GM23338 (cell line): ENCODE measurements at regions not wholly inside any gene's neighbourhood (a gene's known extent, or its start where the extent isn't known, plus 50 kb on each side); places are given as distances from the start of the nearest gene placed in this dataset.

Source experiments
- ATAC-seq: fragments of 200-7000 bp; cut with Tn5 transposase; 3 replicates; pipeline ENCODE4 v1.9.1; 2020
- DNase-seq: peaks from one replicate; pipeline ENCODE4 v3.0.0-alpha.2; 2015; ENCODE audit warnings: low spot score
- H2AFZ ChIP-seq: fragments of 200-600 bp; sonication (generic); 2 replicates; pipeline ENCODE4 v1.8.0; 2016; ENCODE audit warnings: antibody characterized with exemption, mild to moderate bottlenecking, moderate library complexity
- H3F3A ChIP-seq: fragments of 200-600 bp; sonication (generic); replicated peaks from 2 replicates; pipeline ENCODE4 v1.8.0; 2017; ENCODE audit warnings: antibody characterized with exemption, mixed run types, low read depth
- H3K27ac ChIP-seq: fragments of 200-600 bp; sonication (generic); 2 replicates; pipeline ENCODE4 v1.6.1; 2016; ENCODE audit warnings: low read depth
- H3K27me3 ChIP-seq: fragments of 200-600 bp; sonication (generic); 2 replicates; pipeline ENCODE4 v1.8.0; 2016; ENCODE audit warnings: mild to moderate bottlenecking, mixed run types, moderate library complexity; ENCODE audit not compliant: insufficient read depth
- H3K36me3 ChIP-seq: fragments of 200-600 bp; sonication (generic); 2 replicates; pipeline ENCODE4 v1.8.0; 2016; ENCODE audit warnings: mild to moderate bottlenecking; ENCODE audit not compliant: insufficient read depth
- H3K4me1 ChIP-seq: fragments of 200-600 bp; sonication (generic); 2 replicates; pipeline ENCODE4 v1.8.0; 2016; ENCODE audit warnings: mild to moderate bottlenecking, moderate library complexity; ENCODE audit not compliant: insufficient read depth
- H3K4me2 ChIP-seq: fragments of 200-600 bp; sonication (generic); 2 replicates; pipeline ENCODE4 v1.7.1; 2017; ENCODE audit warnings: mixed run types
- H3K4me3 ChIP-seq: fragments of 200-600 bp; sonication (generic); 2 replicates; pipeline ENCODE4 v1.6.1; 2016; ENCODE audit warnings: mixed run types
- H3K79me2 ChIP-seq: fragments of 200-600 bp; sonication (generic); replicated peaks from 2 replicates; pipeline ENCODE4 v1.8.0; 2017; ENCODE audit warnings: mild to moderate bottlenecking; ENCODE audit not compliant: insufficient read depth
- H3K9me2 ChIP-seq: fragments of 200-600 bp; sonication (generic); 2 replicates; pipeline ENCODE4 v1.8.0; 2017; ENCODE audit not compliant: insufficient read depth
- H4K20me1 ChIP-seq: fragments of 200-600 bp; sonication (generic); replicated peaks from 2 replicates; pipeline ENCODE4 v1.8.0; 2017; ENCODE audit warnings: mild to moderate bottlenecking; ENCODE audit not compliant: insufficient read depth
- H3K27ac Mint-ChIP-seq: 2 replicates; pipeline ENCODE4 v1.8.0; 2020; ENCODE audit warnings: inconsistent platforms, mild to moderate bottlenecking, moderate library complexity, mixed read lengths
- H3K27me3 Mint-ChIP-seq: 3 replicates; pipeline ENCODE4 v1.8.0; 2022; ENCODE audit warnings: low read depth, mild to moderate bottlenecking, moderate library complexity, mixed read lengths, inconsistent platforms; ENCODE audit not compliant: insufficient read depth, poor library complexity
- H3K36me3 Mint-ChIP-seq: 3 replicates; pipeline ENCODE4 v1.8.0; 2021; ENCODE audit warnings: low read depth, mild to moderate bottlenecking, inconsistent platforms, moderate library complexity, mixed read lengths
- H3K4me1 Mint-ChIP-seq: 3 replicates; pipeline ENCODE4 v1.8.0; 2020; ENCODE audit warnings: mild to moderate bottlenecking, inconsistent platforms, mixed read lengths
- H3K4me3 Mint-ChIP-seq: 3 replicates; pipeline ENCODE4 v1.8.0; 2021; ENCODE audit warnings: moderate library complexity, mild to moderate bottlenecking, inconsistent platforms, mixed read lengths
- H3K9me3 Mint-ChIP-seq: 3 replicates; pipeline ENCODE4 v1.8.0; 2020; ENCODE audit warnings: moderate library complexity, mild to moderate bottlenecking, inconsistent platforms, mixed read lengths
- CTCF ChIP-seq, 2 experiments: fragments of 200-600 bp in 1 of 2; sonication (generic) in 1 of 2; conservative IDR thresholded peaks; 2 replicates each; pipeline versions ENCODE4 v1.5.1 to v1.6.1; 2016 to 2017; ENCODE audit warnings: antibody characterized with exemption in 2 of 2, low read depth in 2 of 2, mild to moderate bottlenecking in 2 of 2, moderate library complexity in 1 of 2
- EZH2 ChIP-seq: fragments of 200-600 bp; sonication (generic); IDR thresholded peaks from one replicate; pipeline ENCODE4 v1.8.0; 2017; ENCODE audit warnings: antibody characterized with exemption, mild to moderate bottlenecking, low read depth; ENCODE audit not compliant: unreplicated experiment
- JUNB ChIP-seq: IDR thresholded peaks from one replicate; pipeline ENCODE4 v1.6.1; 2016; ENCODE audit warnings: antibody characterized with exemption; ENCODE audit not compliant: unreplicated experiment
- POLR2AphosphoS5 ChIP-seq: IDR thresholded peaks from 2 replicates; pipeline ENCODE4 v1.6.1; 2016; ENCODE audit warnings: antibody characterized with exemption, low read depth
- REST ChIP-seq: IDR thresholded peaks from one replicate; pipeline ENCODE4 v1.6.1; 2018; ENCODE audit warnings: antibody characterized with exemption; ENCODE audit not compliant: unreplicated experiment
- ZNF331 ChIP-seq: fragments of 250-450 bp; sonication (Bioruptor Pico); IDR thresholded peaks from 2 replicates; pipeline ENCODE4 v1.5.0; 2020; ENCODE audit warnings: low read depth, mild to moderate bottlenecking, moderate library complexity
- ZNF462 ChIP-seq: fragments of 250-450 bp; sonication (Bioruptor Pico); IDR thresholded peaks from 2 replicates; pipeline ENCODE4 v1.5.0; 2020; ENCODE audit warnings: mild to moderate bottlenecking, moderate library complexity

GRCh38 chr12:17992002-17992656 lies 97.9 kb downstream of the RERGL start:
- H3K27ac Mint-ChIP-seq: no peak overlapping the region
- Histone ChIP-seq H3K79me2 (no peaks in the 10 kb centered on the region), H2AFZ (no peak overlapping the region), H3K36me3 (no peaks in the 10 kb centered on the region), H3F3A (no peaks in the 10 kb centered on the region), H3K4me3 (no peak overlapping the region), H3K4me1 (no peaks in the 10 kb centered on the region), H3K27ac (no peak overlapping the region), H3K27me3 (no peaks in the 10 kb centered on the region), H3K9me2 (no peaks in the 10 kb centered on the region), H3K4me2 (no peak overlapping the region), H4K20me1 (no peaks in the 10 kb centered on the region)
- TF ChIP-seq JUNB (no peak), CTCF (conservative IDR thresholded peaks at IDR 0.05; ENCODE audit: low read depth in 2 of 2) (peak; percentile 78 to 91)
- ATAC-seq: peak; percentile 36; the same call in 2 of the 3 replicates
- no peaks in the 10 kb centered on the region for H3K4me1 Mint-ChIP-seq
- DNase-seq: peak; percentile 72
- no peaks in the 10 kb centered on the region for H3K9me3 Mint-ChIP-seq
- H3K27me3 Mint-ChIP-seq: peaks cover 2% of the 10 kb centered on the region
- no peaks in the 10 kb centered on the region for H3K36me3 Mint-ChIP-seq
- no peak overlapping the region for H3K4me3 Mint-ChIP-seq

- no peak overlapping the region for H3K27ac Mint-ChIP-seq
- no peaks in the 10 kb centered on the region for H3K79me2 ChIP-seq
- DNase-seq (no peak), ATAC-seq (no peak)
- H3K9me2 ChIP-seq: no peaks in the 10 kb centered on the region
- H3K27me3 Mint-ChIP-seq: no peaks in the 10 kb centered on the region
- H3K4me2 ChIP-seq: no peak overlapping the region
- no peaks in the 10 kb centered on the region for H3K27me3 ChIP-seq
- no peaks in the 10 kb centered on the region for H3K4me1 ChIP-seq
- no peaks in the 10 kb centered on the region for H3K36me3 Mint-ChIP-seq
- H4K20me1 ChIP-seq: no peaks in the 10 kb centered on the region
- H3K4me3 ChIP-seq: no peak overlapping the region
- no peak overlapping the region for H3K4me3 Mint-ChIP-seq
- no peak overlapping the region for H3K27ac ChIP-seq
- H3K9me3 Mint-ChIP-seq: no peaks in the 10 kb centered on the region
- H3K36me3 ChIP-seq: no peaks in the 10 kb centered on the region
- no peaks in the 10 kb centered on the region for H3K4me1 Mint-ChIP-seq
- no peaks in the 10 kb centered on the region for H3F3A ChIP-seq
- H2AFZ ChIP-seq: no peak overlapping the region
- TF ChIP-seq EZH2: no peak
- TF ChIP-seq CTCF (conservative IDR thresholded peaks at IDR 0.05; ENCODE audit: low read depth in 2 of 2): no peak
- TF ChIP-seq POLR2AphosphoS5: no peak
- no peak for TF ChIP-seq ZNF462 (CRISPR knock-in tag)
- no peak for TF ChIP-seq REST
- no peak for TF ChIP-seq ZNF331 (CRISPR knock-in tag)
Measured at GRCh38 chr12:17982556-17982955, 107.4 kb downstream of the RERGL start.
